Calu3 (cell line): ENCODE measurements at regions not wholly inside any gene's neighbourhood (a gene's known extent, or its start where the extent isn't known, plus 50 kb on each side); places are given as distances from the start of the nearest gene placed in this dataset.

ENCODE experiments used
- BruUV-seq: library from RNA; stranded (reverse); fragments of 400-500 nt; replicated peaks from 2 replicates; lab custom pipeline; 2021; lab: Mats Ljungman, UMichigan
- CTCF ChIA-PET: fragments of 300-600 bp; sonication (Branson Sonifier 250); formaldehyde crosslinking; loops from one replicate; lab custom pipeline; 2022; ENCODE audit warnings: antibody characterized with exemption; lab: Charles Lee
- DNase-seq: peaks from one replicate; pipeline ENCODE4 v3.0.0; 2022
- H3K27ac Mint-ChIP-seq: one replicate; pipeline ENCODE4 v1.8.0; 2022; ENCODE audit warnings: mixed read lengths; ENCODE audit not compliant: unreplicated experiment
- H3K27me3 Mint-ChIP-seq: one replicate; pipeline ENCODE4 v1.8.0; 2022; ENCODE audit warnings: mixed read lengths; ENCODE audit not compliant: unreplicated experiment
- H3K36me3 Mint-ChIP-seq: one replicate; pipeline ENCODE4 v1.8.0; 2022; ENCODE audit warnings: mild to moderate bottlenecking, moderate library complexity, mixed read lengths; ENCODE audit not compliant: insufficient read depth, unreplicated experiment
- H3K4me1 Mint-ChIP-seq: one replicate; pipeline ENCODE4 v1.8.0; 2022; ENCODE audit warnings: mild to moderate bottlenecking, low read depth, mixed read lengths; ENCODE audit not compliant: unreplicated experiment
- H3K4me3 Mint-ChIP-seq: one replicate; pipeline ENCODE4 v1.8.0; 2022; ENCODE audit warnings: mild to moderate bottlenecking, low read depth, moderate library complexity, mixed read lengths; ENCODE audit not compliant: unreplicated experiment
- H3K9me3 Mint-ChIP-seq: one replicate; pipeline ENCODE4 v1.8.0; 2022; ENCODE audit warnings: low read depth, mixed read lengths; ENCODE audit not compliant: unreplicated experiment
- CTCF ChIP-seq: fragments of 200-600 bp; IDR thresholded peaks from one replicate; pipeline ENCODE4 v1.8.0; 2022; ENCODE audit warnings: antibody characterized with exemption; ENCODE audit not compliant: unreplicated experiment
- intact Hi-C: fragments of 100-400 bp; cut with micrococcal nuclease; formaldehyde crosslinking; loops from one replicate; pipeline ENCODE4 v1.10.0; 2022; ENCODE audit not compliant: unreplicated experiment

DNA sequence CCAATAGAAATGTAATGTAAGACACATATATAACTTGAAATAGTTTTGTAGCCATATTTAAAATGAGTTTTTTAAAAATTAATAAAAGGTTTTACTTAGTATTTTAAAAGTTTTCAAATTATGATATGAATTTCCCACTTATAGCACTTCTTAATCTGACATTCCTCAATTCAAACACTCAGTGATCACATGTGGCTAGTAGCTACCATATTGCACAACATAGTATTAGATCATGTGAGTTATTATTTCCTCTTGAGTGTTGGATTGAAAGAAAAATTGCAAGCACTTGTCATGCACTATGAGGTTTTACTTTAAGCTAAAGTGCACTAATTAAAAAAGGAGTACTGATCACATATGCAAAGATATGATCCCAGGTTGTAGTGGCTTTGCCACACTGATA lies 453.4 kb upstream of the ROBO2 start:
- peaks cover 5% of the 10 kb centered on the region for H3K9me3 Mint-ChIP-seq

GRCh38 chr3:76610150-76610549 lies 429.7 kb upstream of the ROBO2 start:
- peaks cover 5% of the 10 kb centered on the region for H3K9me3 Mint-ChIP-seq
- no peak overlapping the region for H3K4me3 Mint-ChIP-seq
- H3K4me1 Mint-ChIP-seq: no peaks in the 10 kb centered on the region

More for the DNA sequence above, 453.4 kb upstream of the ROBO2 start:
- no peak for TF ChIP-seq CTCF
- H3K27ac Mint-ChIP-seq: no peak overlapping the region
- H3K27me3 Mint-ChIP-seq: no peaks in the 10 kb centered on the region
- intact Hi-C loops: no loop called here
- CTCF ChIA-PET: no interaction called here
- no peak for DNase-seq
- H3K36me3 Mint-ChIP-seq: no peaks in the 10 kb centered on the region
- BruUV-seq: no TSS peak
- H3K4me1 Mint-ChIP-seq: no peaks in the 10 kb centered on the region
- no peak overlapping the region for H3K4me3 Mint-ChIP-seq

GRCh38 chr3:76615719-76616118 lies 424.2 kb upstream of the ROBO2 start:
- CTCF ChIA-PET: no interaction called here
- H3K27ac Mint-ChIP-seq: no peak overlapping the region
- no peaks in the 10 kb centered on the region for H3K4me1 Mint-ChIP-seq
- no TSS peak for BruUV-seq
- no peak for DNase-seq
- intact Hi-C loops: no loop called here
- H3K36me3 Mint-ChIP-seq: no peaks in the 10 kb centered on the region
- no peaks in the 10 kb centered on the region for H3K9me3 Mint-ChIP-seq
- H3K27me3 Mint-ChIP-seq: no peaks in the 10 kb centered on the region
- no peak for TF ChIP-seq CTCF
- no peak overlapping the region for H3K4me3 Mint-ChIP-seq

More at GRCh38 chr3:76610150-76610549, 429.7 kb upstream of the ROBO2 start:
- no peak for DNase-seq
- CTCF ChIA-PET: no interaction called here
- TF ChIP-seq CTCF: no peak
- Mint-ChIP-seq H3K27ac (no peak overlapping the region), H3K27me3 (no peaks in the 10 kb centered on the region), H3K36me3 (no peaks in the 10 kb centered on the region)
- intact Hi-C loops: no loop called here
- BruUV-seq: no TSS peak

GRCh38 chr3:76624164-76624563 lies 415.7 kb upstream of the ROBO2 start:
- H3K36me3 Mint-ChIP-seq: no peaks in the 10 kb centered on the region
- peaks cover 20% of the 10 kb centered on the region for H3K9me3 Mint-ChIP-seq
- no peaks in the 10 kb centered on the region for H3K27me3 Mint-ChIP-seq
- intact Hi-C loops: no loop called here
- CTCF ChIA-PET: no interaction called here
- H3K4me1 Mint-ChIP-seq: no peaks in the 10 kb centered on the region
- no TSS peak for BruUV-seq
- H3K27ac Mint-ChIP-seq: no peak overlapping the region
- no peak overlapping the region for H3K4me3 Mint-ChIP-seq
- DNase-seq: no peak
- TF ChIP-seq CTCF: no peak
